ENCODE measurements at regions not wholly inside any gene's neighbourhood (a gene's known extent, or its start where the extent isn't known, plus 50 kb on each side); places are given as distances from the start of the nearest gene placed in this dataset.

DNA sequence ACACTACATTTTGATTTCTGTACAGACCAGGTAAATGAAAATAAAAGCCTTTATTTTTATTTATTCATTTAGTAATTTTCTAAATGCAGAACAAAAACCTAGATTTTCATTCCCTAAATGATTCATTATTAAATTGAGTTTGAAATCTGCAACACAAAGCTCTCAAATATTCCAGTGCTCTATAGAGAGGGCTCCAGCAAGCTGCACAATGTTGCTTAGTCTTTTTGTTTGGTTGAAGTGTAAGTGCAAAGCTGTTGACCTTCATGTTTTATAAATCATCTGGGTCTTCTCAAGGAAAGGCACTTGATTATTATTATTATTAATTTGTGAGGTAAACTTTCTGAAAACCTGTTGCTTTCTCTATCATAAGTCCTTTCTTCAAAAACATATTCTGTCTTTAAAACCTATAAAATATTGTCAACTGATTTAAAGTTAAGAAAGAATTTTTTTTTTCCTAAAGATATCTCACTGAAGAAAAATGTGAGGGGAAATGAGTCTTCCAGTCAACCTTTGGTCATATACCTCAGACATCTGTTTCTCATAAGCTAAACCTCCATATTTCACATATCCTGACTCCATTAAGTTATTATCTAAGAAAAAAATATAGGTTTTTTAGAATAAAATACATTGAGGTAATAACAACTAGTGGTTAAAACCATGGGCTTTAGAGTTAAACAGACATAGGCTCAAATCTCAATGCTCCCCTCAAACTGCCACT lies 100.7 kb downstream of the ZIC4 start:
- peak; percentile 56 for DNase-seq (ENCODE audit: low read depth)
- H3K27ac ChIP-seq (ENCODE audit: low read depth, low read length): peak overlapping the region; percentile 82

DNA sequence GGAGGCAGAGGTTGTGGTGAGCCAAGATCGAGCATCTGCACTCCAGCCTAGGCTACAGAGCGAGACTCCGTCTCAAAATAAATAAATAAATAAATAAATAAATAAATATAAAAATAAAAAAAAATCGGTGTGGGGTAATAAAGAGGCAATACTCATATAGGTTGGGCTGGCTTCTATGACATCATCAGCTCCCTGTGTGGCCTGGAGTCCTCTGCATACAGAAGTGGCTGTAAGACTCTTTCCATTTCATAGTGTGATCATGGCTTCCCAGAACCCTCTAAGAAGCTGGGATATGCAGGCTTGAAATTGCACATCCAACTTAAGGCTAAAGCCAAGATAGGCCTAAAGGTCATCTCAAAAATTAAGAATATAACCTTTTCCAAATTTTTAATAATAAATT lies 101.6 kb downstream of the ZIC4 start:
- H3K4me3 Mint-ChIP-seq (ENCODE audit: unreplicated experiment): no peak overlapping the region
- H3K27ac Mint-ChIP-seq (ENCODE audit: unreplicated experiment): no peak overlapping the region
- Histone ChIP-seq H3K9ac (ENCODE audit: low read length) (no peak overlapping the region), H4K20me1 (ENCODE audit: insufficient read depth, low read length) (no peaks in the 10 kb centered on the region), H3K27ac (ENCODE audit: low read depth, low read length) (peak overlapping the region; percentile 82), H3K9me3 (ENCODE audit: insufficient read depth, low read depth, low read length) (no peaks in the 10 kb centered on the region), H3K4me1 (ENCODE audit: insufficient read depth, low read length) (peaks cover 3% of the 10 kb centered on the region), H3K4me3 (ENCODE audit: insufficient read depth, low read depth, low read length) (no peak overlapping the region), H3K36me3 (ENCODE audit: insufficient read depth, low read length) (no peaks in the 10 kb centered on the region), H3K79me2 (ENCODE audit: insufficient read depth, low read length) (no peaks in the 10 kb centered on the region), H2AFZ (ENCODE audit: low read depth, low read length) (no peak overlapping the region), H3K27me3 (ENCODE audit: insufficient read depth, low read length) (no peaks in the 10 kb centered on the region), H3K4me2 (ENCODE audit: low read length) (no peak overlapping the region)
- no peaks in the 10 kb centered on the region for H3K9me3 Mint-ChIP-seq (ENCODE audit: unreplicated experiment)
- H3K27me3 Mint-ChIP-seq (ENCODE audit: low read depth, unreplicated experiment): no peaks in the 10 kb centered on the region
- no peaks in the 10 kb centered on the region for H3K4me1 Mint-ChIP-seq (ENCODE audit: low read depth, unreplicated experiment)
- TF ChIP-seq EZH2 (IDR thresholded peaks at IDR 0.05; ENCODE audit: insufficient read depth, low read length): no peak
- TF ChIP-seq, protein P1, sequence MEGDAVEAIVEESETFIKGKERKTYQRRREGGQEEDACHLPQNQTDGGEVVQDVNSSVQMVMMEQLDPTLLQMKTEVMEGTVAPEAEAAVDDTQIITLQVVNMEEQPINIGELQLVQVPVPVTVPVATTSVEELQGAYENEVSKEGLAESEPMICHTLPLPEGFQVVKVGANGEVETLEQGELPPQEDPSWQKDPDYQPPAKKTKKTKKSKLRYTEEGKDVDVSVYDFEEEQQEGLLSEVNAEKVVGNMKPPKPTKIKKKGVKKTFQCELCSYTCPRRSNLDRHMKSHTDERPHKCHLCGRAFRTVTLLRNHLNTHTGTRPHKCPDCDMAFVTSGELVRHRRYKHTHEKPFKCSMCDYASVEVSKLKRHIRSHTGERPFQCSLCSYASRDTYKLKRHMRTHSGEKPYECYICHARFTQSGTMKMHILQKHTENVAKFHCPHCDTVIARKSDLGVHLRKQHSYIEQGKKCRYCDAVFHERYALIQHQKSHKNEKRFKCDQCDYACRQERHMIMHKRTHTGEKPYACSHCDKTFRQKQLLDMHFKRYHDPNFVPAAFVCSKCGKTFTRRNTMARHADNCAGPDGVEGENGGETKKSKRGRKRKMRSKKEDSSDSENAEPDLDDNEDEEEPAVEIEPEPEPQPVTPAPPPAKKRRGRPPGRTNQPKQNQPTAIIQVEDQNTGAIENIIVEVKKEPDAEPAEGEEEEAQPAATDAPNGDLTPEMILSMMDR (IDR thresholded peaks at IDR 0.05; ENCODE audit: insufficient read depth, low read depth, low read length): no peak
- DNase-seq (ENCODE audit: low read depth) (no peak), FAIRE-seq (no peak)
- H3K36me3 Mint-ChIP-seq (ENCODE audit: low read depth, unreplicated experiment): no peaks in the 10 kb centered on the region

More for the DNA sequence above, 100.7 kb downstream of the ZIC4 start:
- TF ChIP-seq EZH2 (IDR thresholded peaks at IDR 0.05; ENCODE audit: insufficient read depth, low read length): no peak
- TF ChIP-seq, protein P1 (IDR thresholded peaks at IDR 0.05; ENCODE audit: insufficient read depth, low read depth, low read length): no peak
- Mint-ChIP-seq H3K27ac (ENCODE audit: unreplicated experiment) (no peak overlapping the region), H3K4me1 (ENCODE audit: low read depth, unreplicated experiment) (no peaks in the 10 kb centered on the region), H3K9me3 (ENCODE audit: unreplicated experiment) (no peaks in the 10 kb centered on the region), H3K27me3 (ENCODE audit: low read depth, unreplicated experiment) (no peaks in the 10 kb centered on the region), H3K36me3 (ENCODE audit: low read depth, unreplicated experiment) (no peaks in the 10 kb centered on the region), H3K4me3 (ENCODE audit: unreplicated experiment) (no peak overlapping the region)
- H3K4me1 ChIP-seq (ENCODE audit: insufficient read depth, low read length): peaks cover 3% of the 10 kb centered on the region
- H3K4me2 ChIP-seq (ENCODE audit: low read length): peak overlapping the region; percentile 36
- H3K27me3 ChIP-seq (ENCODE audit: insufficient read depth, low read length): no peaks in the 10 kb centered on the region
- H3K9ac ChIP-seq (ENCODE audit: low read length): peak overlapping the region; percentile 18
- H3K79me2 ChIP-seq (ENCODE audit: insufficient read depth, low read length): no peaks in the 10 kb centered on the region
- no peaks in the 10 kb centered on the region for H3K36me3 ChIP-seq (ENCODE audit: insufficient read depth, low read length)
- no peak overlapping the region for H3K4me3 ChIP-seq (ENCODE audit: insufficient read depth, low read depth, low read length)
- no peak for FAIRE-seq
- H4K20me1 ChIP-seq (ENCODE audit: insufficient read depth, low read length): no peaks in the 10 kb centered on the region
- no peaks in the 10 kb centered on the region for H3K9me3 ChIP-seq (ENCODE audit: insufficient read depth, low read depth, low read length)
- peak overlapping the region; percentile 29 for H2AFZ ChIP-seq (ENCODE audit: low read depth, low read length)

DNA sequence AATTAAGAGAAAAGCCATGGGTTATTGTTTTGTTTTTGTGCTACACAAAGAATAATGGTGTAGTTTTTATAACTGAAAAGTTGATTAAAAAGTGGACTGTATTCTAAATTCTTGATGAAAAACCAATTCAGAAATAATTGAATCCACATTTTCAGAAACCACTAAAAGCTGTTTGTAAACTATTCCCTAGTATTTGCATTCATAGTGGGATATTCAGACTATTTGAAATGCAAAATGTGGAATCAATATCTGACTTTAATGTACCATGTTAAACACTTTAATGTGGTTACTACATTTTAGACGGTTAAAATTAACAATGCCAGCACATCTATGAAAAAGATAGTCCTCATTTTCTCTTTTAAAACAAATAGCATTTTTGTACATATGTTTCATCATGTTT lies 104.6 kb downstream of the ZIC4 start:
- FAIRE-seq: no peak
- no peaks in the 10 kb centered on the region for H3K79me2 ChIP-seq (ENCODE audit: insufficient read depth, low read length)
- TF ChIP-seq, protein P1 (IDR thresholded peaks at IDR 0.05; ENCODE audit: insufficient read depth, low read depth, low read length): no peak
- no peak for TF ChIP-seq EZH2 (IDR thresholded peaks at IDR 0.05; ENCODE audit: insufficient read depth, low read length)

More for the DNA sequence above, 104.6 kb downstream of the ZIC4 start:
- Mint-ChIP-seq H3K27me3 (ENCODE audit: low read depth, unreplicated experiment) (no peaks in the 10 kb centered on the region), H3K27ac (ENCODE audit: unreplicated experiment) (no peak overlapping the region), H3K9me3 (ENCODE audit: unreplicated experiment) (no peaks in the 10 kb centered on the region), H3K4me1 (ENCODE audit: low read depth, unreplicated experiment) (peaks cover 6% of the 10 kb centered on the region), H3K4me3 (ENCODE audit: unreplicated experiment) (no peak overlapping the region), H3K36me3 (ENCODE audit: low read depth, unreplicated experiment) (no peaks in the 10 kb centered on the region)
- H3K36me3 ChIP-seq (ENCODE audit: insufficient read depth, low read length): no peaks in the 10 kb centered on the region
- DNase-seq (ENCODE audit: low read depth): no peak
- H3K9ac ChIP-seq (ENCODE audit: low read length): no peak overlapping the region
- H3K4me3 ChIP-seq (ENCODE audit: insufficient read depth, low read depth, low read length): no peak overlapping the region
- H2AFZ ChIP-seq (ENCODE audit: low read depth, low read length): no peak overlapping the region
- no peaks in the 10 kb centered on the region for H3K27me3 ChIP-seq (ENCODE audit: insufficient read depth, low read length)
- H3K4me2 ChIP-seq (ENCODE audit: low read length): no peak overlapping the region
- peaks cover 16% of the 10 kb centered on the region for H3K4me1 ChIP-seq (ENCODE audit: insufficient read depth, low read length)
- no peaks in the 10 kb centered on the region for H3K9me3 ChIP-seq (ENCODE audit: insufficient read depth, low read depth, low read length)
- no peaks in the 10 kb centered on the region for H4K20me1 ChIP-seq (ENCODE audit: insufficient read depth, low read length)
- H3K27ac ChIP-seq (ENCODE audit: low read depth, low read length): no peak overlapping the region
